ENCODE measurements at regions not wholly inside any gene's neighbourhood (a gene's known extent, or its start where the extent isn't known, plus 50 kb on each side); places are given as distances from the start of the nearest gene placed in this dataset.
"Not testable (repeated sequence)": the region's sequence is repeated elsewhere in the genome, so short reads cannot be mapped to it uniquely, and the experiment has no call there.

- H3K4me1 ChIP-seq; intact Hi-C loops (cut with DNase I); H3K27ac ChIP-seq; H3K9me3 ChIP-seq; H3K36me3 ChIP-seq; H3K27me3 ChIP-seq; H3K4me3 ChIP-seq: not testable (repeated sequence)
- ATAC-seq (peak; percentile 98), DNase-seq (peak; percentile 93)
- TF ChIP-seq CTCF (IDR thresholded peaks at IDR 0.05): peak; percentile 46
These were observed 186.8 kb downstream of the ATP6V0E2 start for GRCh38 chr7:150060259-150061221.

- DNase-seq; H3K4me3 ChIP-seq; H3K9me3 ChIP-seq; H3K36me3 ChIP-seq; H3K4me1 ChIP-seq; H3K27ac ChIP-seq; intact Hi-C loops (cut with DNase I); ATAC-seq; H3K27me3 ChIP-seq: not testable (repeated sequence)
These were observed 189.4 kb downstream of the ATP6V0E2 start for GRCh38 chr7:150063195-150063594.

GRCh38 chr7:150069555-150070313 lies 196.0 kb downstream of the ATP6V0E2 start:
- ATAC-seq; H3K27me3 ChIP-seq; H3K9me3 ChIP-seq; DNase-seq; H3K36me3 ChIP-seq; intact Hi-C loops (cut with DNase I); H3K27ac ChIP-seq; H3K4me3 ChIP-seq; H3K4me1 ChIP-seq: not testable (repeated sequence)

- DNase-seq; H3K27me3 ChIP-seq; H3K9me3 ChIP-seq; H3K4me1 ChIP-seq; H3K27ac ChIP-seq; H3K4me3 ChIP-seq; H3K36me3 ChIP-seq; intact Hi-C loops (cut with DNase I): not testable (repeated sequence)
- ATAC-seq: peak; percentile 36
These were observed 203.8 kb downstream of the ATP6V0E2 start for GRCh38 chr7:150077543-150077942.

- H3K36me3 ChIP-seq; H3K4me1 ChIP-seq; intact Hi-C loops (cut with DNase I); H3K27ac ChIP-seq; H3K9me3 ChIP-seq; H3K4me3 ChIP-seq; H3K27me3 ChIP-seq; DNase-seq; ATAC-seq: not testable (repeated sequence)
These were observed 208.1 kb downstream of the ATP6V0E2 start for GRCh38 chr7:150081865-150082264.

GRCh38 chr7:150084724-150085123 lies 211.0 kb downstream of the ATP6V0E2 start:
- H3K9me3 ChIP-seq; ATAC-seq; H3K27me3 ChIP-seq; H3K4me3 ChIP-seq; H3K27ac ChIP-seq; intact Hi-C loops (cut with DNase I); H3K4me1 ChIP-seq; DNase-seq; H3K36me3 ChIP-seq: not testable (repeated sequence)

GRCh38 chr7:150087478-150087877 lies 213.7 kb downstream of the ATP6V0E2 start:
- DNase-seq; H3K27ac ChIP-seq; H3K36me3 ChIP-seq; H3K4me3 ChIP-seq; H3K9me3 ChIP-seq; intact Hi-C loops (cut with DNase I); H3K4me1 ChIP-seq; H3K27me3 ChIP-seq: not testable (repeated sequence)
- peak; percentile 58 for ATAC-seq

- H3K4me1 ChIP-seq; intact Hi-C loops (cut with DNase I); DNase-seq: not testable (repeated sequence)
These were observed 215.4 kb downstream of the ATP6V0E2 start for GRCh38 chr7:150089139-150089538.

GRCh38 chr7:150090776-150091175 lies 217.0 kb downstream of the ATP6V0E2 start:
- H3K36me3 ChIP-seq; H3K4me1 ChIP-seq; DNase-seq; ATAC-seq; H3K27ac ChIP-seq; H3K27me3 ChIP-seq; H3K9me3 ChIP-seq; intact Hi-C loops (cut with DNase I); H3K4me3 ChIP-seq: not testable (repeated sequence)

More at GRCh38 chr7:150089139-150089538, 215.4 kb downstream of the ATP6V0E2 start:
- not testable (repeated sequence) for H3K27me3 ChIP-seq, H3K4me3 ChIP-seq, H3K27ac ChIP-seq, H3K9me3 ChIP-seq, H3K36me3 ChIP-seq
- ATAC-seq: peak; percentile 61

- not testable (repeated sequence) for ATAC-seq, H3K9me3 ChIP-seq
These were observed 220.1 kb downstream of the ATP6V0E2 start for GRCh38 chr7:150093897-150094296.

GRCh38 chr7:150096213-150096994 lies 222.6 kb downstream of the ATP6V0E2 start:
- H3K4me3 ChIP-seq; H3K27ac ChIP-seq; H3K9me3 ChIP-seq; H3K4me1 ChIP-seq; H3K36me3 ChIP-seq; H3K27me3 ChIP-seq; DNase-seq; intact Hi-C loops (cut with DNase I): not testable (repeated sequence)
- ATAC-seq: peak; percentile 88

More at GRCh38 chr7:150093897-150094296, 220.1 kb downstream of the ATP6V0E2 start:
- H3K4me1 ChIP-seq; H3K4me3 ChIP-seq; H3K36me3 ChIP-seq; H3K27me3 ChIP-seq; H3K27ac ChIP-seq; intact Hi-C loops (cut with DNase I); DNase-seq: not testable (repeated sequence)

GRCh38 chr7:150098592-150098991 lies 224.6 kb upstream of the LRRC61 start:
- intact Hi-C loops (cut with DNase I): not testable (repeated sequence)

More at GRCh38 chr7:150098592-150098991, 224.6 kb upstream of the LRRC61 start:
- H3K27ac ChIP-seq, H3K4me3 ChIP-seq, H3K36me3 ChIP-seq, DNase-seq, H3K4me1 ChIP-seq, H3K27me3 ChIP-seq, H3K9me3 ChIP-seq: not testable (repeated sequence)
- peak; percentile 47 for ATAC-seq

All from upper lobe of right lung (tissue), 1 donor.